Ishikawa (cell line): ENCODE measurements at regions not wholly inside any gene's neighbourhood (a gene's known extent, or its start where the extent isn't known, plus 50 kb on each side); places are given as distances from the start of the nearest gene placed in this dataset.

Experiments
- CEBPB ChIP-seq: IDR thresholded peaks from 2 replicates; pipeline ENCODE4 v1.6.1; 2012
- EP300 ChIP-seq: IDR thresholded peaks from 2 replicates; pipeline ENCODE4 v1.6.1; 2012; ENCODE audit warnings: borderline replicate concordance
- FOXM1 ChIP-seq: IDR thresholded peaks from 2 replicates; pipeline ENCODE4 v1.6.1; 2012; ENCODE audit warnings: low read depth, borderline replicate concordance
- MAX ChIP-seq: IDR thresholded peaks from 2 replicates; pipeline ENCODE4 v1.6.1; 2012
- RAD21 ChIP-seq: IDR thresholded peaks from 2 replicates; pipeline ENCODE4 v1.6.1; 2012; ENCODE audit warnings: low read depth
- TAF1 ChIP-seq: IDR thresholded peaks from 2 replicates; pipeline ENCODE4 v1.6.1; 2012; ENCODE audit warnings: low read depth, mild to moderate bottlenecking
- TCF12 ChIP-seq: IDR thresholded peaks from 2 replicates; pipeline ENCODE4 v1.6.1; 2012; ENCODE audit warnings: low read depth
- YY1 ChIP-seq: IDR thresholded peaks from 2 replicates; pipeline ENCODE4 v1.6.1; 2012; ENCODE audit warnings: low read depth
- TF ChIP-seq, protein P1 (sequence below): IDR thresholded peaks from 2 replicates; pipeline ENCODE4 v1.6.1; 2012; ENCODE audit warnings: low read depth, mild to moderate bottlenecking

DNA sequence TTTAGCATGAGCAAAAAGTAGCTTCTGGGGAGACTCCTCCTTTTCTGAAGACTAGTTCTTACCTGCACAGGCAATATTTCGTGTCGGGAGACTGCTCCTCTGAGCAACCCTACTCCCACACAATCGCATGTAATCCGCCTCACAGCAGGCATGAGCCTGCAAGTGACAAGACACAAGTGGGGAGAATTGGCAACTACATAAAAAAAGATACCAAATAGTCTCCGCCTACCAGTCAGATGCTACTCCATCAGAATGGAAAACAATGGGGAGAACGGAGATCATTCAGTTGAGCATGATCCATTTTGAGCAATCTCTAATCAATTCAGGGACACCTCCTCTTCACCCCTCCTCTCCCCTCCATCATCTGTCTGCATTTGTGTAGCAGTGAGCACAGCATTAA lies 321.0 kb downstream of the COG6 start:
- TF ChIP-seq EP300 (no peak), TAF1 (no peak), TCF12 (no peak), YY1 (no peak), MAX (no peak), RAD21 (no peak), CEBPB (no peak), FOXM1 (no peak)
- TF ChIP-seq, protein P1, sequence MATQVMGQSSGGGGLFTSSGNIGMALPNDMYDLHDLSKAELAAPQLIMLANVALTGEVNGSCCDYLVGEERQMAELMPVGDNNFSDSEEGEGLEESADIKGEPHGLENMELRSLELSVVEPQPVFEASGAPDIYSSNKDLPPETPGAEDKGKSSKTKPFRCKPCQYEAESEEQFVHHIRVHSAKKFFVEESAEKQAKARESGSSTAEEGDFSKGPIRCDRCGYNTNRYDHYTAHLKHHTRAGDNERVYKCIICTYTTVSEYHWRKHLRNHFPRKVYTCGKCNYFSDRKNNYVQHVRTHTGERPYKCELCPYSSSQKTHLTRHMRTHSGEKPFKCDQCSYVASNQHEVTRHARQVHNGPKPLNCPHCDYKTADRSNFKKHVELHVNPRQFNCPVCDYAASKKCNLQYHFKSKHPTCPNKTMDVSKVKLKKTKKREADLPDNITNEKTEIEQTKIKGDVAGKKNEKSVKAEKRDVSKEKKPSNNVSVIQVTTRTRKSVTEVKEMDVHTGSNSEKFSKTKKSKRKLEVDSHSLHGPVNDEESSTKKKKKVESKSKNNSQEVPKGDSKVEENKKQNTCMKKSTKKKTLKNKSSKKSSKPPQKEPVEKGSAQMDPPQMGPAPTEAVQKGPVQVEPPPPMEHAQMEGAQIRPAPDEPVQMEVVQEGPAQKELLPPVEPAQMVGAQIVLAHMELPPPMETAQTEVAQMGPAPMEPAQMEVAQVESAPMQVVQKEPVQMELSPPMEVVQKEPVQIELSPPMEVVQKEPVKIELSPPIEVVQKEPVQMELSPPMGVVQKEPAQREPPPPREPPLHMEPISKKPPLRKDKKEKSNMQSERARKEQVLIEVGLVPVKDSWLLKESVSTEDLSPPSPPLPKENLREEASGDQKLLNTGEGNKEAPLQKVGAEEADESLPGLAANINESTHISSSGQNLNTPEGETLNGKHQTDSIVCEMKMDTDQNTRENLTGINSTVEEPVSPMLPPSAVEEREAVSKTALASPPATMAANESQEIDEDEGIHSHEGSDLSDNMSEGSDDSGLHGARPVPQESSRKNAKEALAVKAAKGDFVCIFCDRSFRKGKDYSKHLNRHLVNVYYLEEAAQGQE, result no peak
